Embryonic facial prominence (tissue), 1 donor: ENCODE measurements at regions not wholly inside any gene's neighbourhood (a gene's known extent, or its start where the extent isn't known, plus 50 kb on each side); places are given as distances from the start of the nearest gene placed in this dataset.
"Not testable (repeated sequence)": the region's sequence is repeated elsewhere in the genome, so short reads cannot be mapped to it uniquely, and the experiment has no call there.

Experiments used
- DNase-seq: peaks from one replicate; pipeline ENCODE4 v3.0.0-alpha.2; 2016; ENCODE audit errors: extremely low spot score

- DNase-seq = no peak
Measured at GRCh38 chr20:53872561-53873229, 197.7 kb downstream of the BCAS1 start.

GRCh38 chr20:53872081-53872541, 198.3 kb downstream of the BCAS1 start:
- no peak for DNase-seq

DNA sequence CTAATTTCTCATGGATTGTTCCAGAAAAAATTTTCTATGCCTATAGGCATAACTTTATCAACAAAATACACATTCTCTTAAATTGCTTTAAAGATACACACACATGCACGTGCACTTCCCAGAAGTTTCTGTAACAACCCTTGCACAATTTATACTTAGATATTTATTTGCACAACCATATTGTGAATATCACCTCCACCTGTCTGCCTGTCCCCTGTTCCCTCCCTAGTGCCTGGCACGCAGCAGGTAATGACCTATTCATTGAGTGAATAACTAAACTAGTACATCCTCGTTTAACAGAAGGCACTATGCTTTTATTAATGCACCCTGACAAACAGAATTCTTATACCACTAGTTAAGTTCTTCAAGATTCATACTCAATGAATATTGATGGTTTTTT, 198.9 kb downstream of the BCAS1 start:
- DNase-seq = no peak

- no peak for DNase-seq
Measured at GRCh38 chr20:53870426-53871315, 199.7 kb downstream of the BCAS1 start.

GRCh38 chr20:53869466-53870258, 200.7 kb downstream of the BCAS1 start:
- no peak for DNase-seq

- no peak for DNase-seq
Measured at GRCh38 chr20:53867741-53868351, 202.5 kb downstream of the BCAS1 start.

- no peak for DNase-seq
Measured at GRCh38 chr20:53866794-53867740, 203.3 kb downstream of the BCAS1 start.

DNA sequence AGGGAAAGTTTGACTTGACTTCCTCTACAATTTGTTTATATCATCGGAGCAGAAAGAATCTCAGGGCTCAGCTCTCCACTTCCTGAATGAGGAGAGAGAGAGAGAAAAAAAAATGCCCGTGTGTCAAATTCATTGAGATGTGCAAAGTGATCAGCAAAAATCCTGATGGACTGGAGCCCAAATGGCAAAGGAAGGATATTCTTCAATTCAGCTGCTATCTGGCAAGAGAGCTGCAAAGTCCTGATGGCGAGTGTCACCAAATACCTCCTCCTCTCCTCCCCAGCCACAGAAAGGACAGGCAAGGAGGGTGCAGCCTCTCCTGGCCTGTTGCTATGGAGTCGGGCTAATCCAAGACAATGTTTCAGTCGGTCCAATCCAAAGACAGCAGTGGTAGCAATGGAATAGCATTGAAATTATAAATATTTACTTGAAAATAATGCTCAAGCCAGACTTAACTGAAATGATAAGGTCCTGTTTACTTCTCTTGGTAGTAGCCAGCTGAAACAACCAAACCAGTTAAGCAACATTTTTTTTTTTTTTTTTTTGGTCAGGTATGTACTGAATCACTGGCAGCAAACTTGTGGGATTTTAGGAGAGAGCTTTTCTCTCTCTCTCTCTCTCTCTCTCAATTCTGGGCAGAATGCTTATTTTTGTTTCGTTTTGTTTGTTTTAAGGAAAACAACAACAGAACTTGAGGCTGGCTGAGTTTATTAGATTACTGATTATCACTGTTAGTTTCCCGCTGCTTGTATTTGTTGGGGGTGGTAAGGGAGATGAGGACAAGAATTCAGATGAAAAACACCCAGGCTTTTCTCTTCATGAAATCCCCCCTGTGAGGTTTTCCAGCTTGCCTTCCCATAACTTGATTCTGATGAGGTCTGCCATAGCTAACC, 204.2 kb downstream of the BCAS1 start:
- DNase-seq = no peak

DNA sequence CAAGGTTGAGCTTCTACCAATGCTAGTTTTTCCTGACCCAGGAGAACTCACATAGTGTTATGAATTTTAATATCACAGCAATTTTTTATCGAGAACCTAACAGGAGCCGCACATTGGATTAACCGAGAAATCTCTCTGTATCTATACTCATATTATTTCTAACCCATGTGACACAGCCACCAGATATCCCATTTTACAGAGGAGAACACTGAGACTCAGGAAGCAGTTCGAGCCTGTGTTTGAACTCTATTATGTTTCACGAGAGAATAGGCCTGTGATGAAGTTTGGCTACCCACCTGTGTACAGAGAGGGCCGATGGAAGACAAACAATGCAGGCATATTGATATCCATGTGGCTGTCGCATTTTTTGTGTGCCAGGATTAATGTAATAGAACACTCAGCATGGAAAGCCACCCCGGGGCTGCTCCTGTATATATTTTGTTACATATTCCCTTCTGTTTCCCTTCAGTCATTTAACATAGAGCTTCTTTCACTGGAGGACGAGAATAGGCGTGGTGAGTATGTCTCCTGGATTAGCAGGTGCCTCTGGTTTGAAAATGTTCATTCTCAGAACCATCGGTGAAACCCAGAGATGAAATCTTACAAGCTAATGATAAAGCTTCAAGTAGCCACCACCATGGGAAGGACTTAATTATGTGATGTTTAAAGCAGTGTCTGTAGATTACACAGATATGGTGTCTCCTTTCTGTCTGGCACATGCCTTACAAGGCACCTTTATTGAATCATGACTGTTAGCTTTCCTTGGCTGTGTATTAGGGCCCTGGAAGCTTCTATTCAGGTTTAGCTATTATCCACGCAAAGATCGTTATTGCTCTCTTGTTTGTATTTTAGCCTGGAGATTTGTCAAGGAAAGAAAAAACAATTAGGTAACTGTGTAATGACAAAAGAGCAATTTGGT, 205.4 kb downstream of the BCAS1 start:
- DNase-seq = not testable (repeated sequence)

GRCh38 chr20:53863923-53864641, 206.3 kb downstream of the BCAS1 start:
- DNase-seq = not testable (repeated sequence)

- DNase-seq = not testable (repeated sequence)
Measured at GRCh38 chr20:53863535-53863922, 206.9 kb downstream of the BCAS1 start.

GRCh38 chr20:53863039-53863438, 207.4 kb downstream of the BCAS1 start:
- not testable (repeated sequence) for DNase-seq

DNA sequence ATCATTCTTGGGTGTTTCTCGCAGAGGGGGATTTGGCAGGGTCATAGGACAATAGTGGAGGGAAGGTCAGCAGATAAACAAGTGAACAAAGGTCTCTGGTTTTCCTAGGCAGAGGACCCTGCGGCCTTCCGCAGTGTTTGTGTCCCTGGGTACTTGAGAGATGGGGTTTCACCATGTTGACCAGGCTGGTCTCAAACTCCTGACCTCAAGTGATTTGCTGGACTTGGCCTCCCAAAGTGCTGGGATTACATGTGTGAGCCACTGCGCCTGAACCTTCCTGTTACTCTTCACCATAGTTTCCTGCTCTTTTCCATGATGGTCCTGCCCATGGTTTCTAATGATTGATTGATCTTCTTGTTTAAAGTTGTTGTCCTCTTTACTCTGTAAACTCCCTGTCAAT, 207.9 kb downstream of the BCAS1 start:
- not testable (repeated sequence) for DNase-seq

DNA sequence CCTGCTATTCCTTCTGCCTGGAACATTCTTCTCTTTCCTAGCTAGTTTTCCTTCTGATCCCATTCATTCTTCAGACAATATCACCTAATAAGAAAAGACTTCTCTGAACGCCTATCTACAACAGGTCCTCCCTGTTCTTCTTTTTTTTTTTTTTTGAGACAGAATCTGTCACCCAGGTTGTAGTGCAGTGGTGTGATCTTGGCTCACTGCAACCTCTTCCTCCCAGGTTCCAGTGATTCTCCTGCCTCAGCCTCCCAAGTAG, 208.3 kb downstream of the BCAS1 start:
- DNase-seq = not testable (repeated sequence)

DNA sequence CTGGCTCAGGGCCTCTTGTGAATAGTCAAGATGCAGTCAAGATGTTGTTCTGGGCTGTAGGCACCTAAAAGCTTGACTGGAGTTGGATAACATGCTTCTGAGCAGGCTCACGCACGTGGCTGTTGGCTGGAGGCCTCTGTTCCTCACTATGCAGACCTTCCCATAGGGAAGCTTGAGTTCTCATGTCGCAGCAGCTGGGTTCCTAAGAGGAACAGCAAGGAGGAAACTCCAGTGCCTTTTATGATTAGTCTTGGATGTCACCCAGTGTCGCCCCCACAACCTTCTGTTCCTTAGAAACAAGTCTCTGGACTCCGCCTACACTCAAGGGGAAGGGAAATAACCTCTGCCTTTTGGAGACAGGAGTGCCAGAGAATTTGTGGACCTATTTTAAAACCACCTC, 210.7 kb downstream of the BCAS1 start:
- DNase-seq = no peak

GRCh38 chr20:53859009-53859408, 211.4 kb downstream of the BCAS1 start:
- not testable (repeated sequence) for DNase-seq

DNA sequence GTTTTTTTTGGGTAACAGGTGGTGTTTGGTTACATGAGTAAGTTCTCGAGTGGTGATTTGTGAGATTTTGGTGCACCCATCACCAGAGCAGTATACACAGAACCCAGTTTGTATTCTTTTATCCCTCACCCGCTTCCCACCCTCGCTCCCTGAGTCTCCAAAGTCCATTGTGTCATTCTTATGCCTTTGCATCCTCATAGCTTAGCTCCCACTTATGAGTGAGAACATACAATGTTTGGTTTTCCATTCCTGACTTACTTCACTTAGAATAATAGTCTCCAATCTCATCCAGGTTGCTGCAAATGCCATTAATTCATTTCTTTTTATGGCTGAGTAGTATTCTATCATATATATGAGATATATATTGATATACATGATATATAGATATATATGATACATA, 211.9 kb downstream of the BCAS1 start:
- not testable (repeated sequence) for DNase-seq

- DNase-seq = no peak
Measured at GRCh38 chr20:53857723-53858236, 212.6 kb downstream of the BCAS1 start.
